DOHH2 (cell line): ENCODE measurements at regions not wholly inside any gene's neighbourhood (a gene's known extent, or its start where the extent isn't known, plus 50 kb on each side); places are given as distances from the start of the nearest gene placed in this dataset.

Experiments
- EZH2phosphoT487 ChIP-seq: fragments of 200-600 bp; sonication (generic); IDR thresholded peaks from 2 replicates; pipeline ENCODE4 v1.6.1; 2017; ENCODE audit warnings: borderline replicate concordance, mild to moderate bottlenecking, antibody characterized with exemption, low read length, moderate library complexity, mixed read lengths
- TF ChIP-seq, protein P1 (sequence below): fragments of 200-600 bp; sonication (generic); IDR thresholded peaks from one replicate; pipeline ENCODE4 v1.5.1; 2014; ENCODE audit warnings: antibody characterized with exemption, mild to moderate bottlenecking, low read depth, low read length; ENCODE audit not compliant: poor library complexity, severe bottlenecking

DNA sequence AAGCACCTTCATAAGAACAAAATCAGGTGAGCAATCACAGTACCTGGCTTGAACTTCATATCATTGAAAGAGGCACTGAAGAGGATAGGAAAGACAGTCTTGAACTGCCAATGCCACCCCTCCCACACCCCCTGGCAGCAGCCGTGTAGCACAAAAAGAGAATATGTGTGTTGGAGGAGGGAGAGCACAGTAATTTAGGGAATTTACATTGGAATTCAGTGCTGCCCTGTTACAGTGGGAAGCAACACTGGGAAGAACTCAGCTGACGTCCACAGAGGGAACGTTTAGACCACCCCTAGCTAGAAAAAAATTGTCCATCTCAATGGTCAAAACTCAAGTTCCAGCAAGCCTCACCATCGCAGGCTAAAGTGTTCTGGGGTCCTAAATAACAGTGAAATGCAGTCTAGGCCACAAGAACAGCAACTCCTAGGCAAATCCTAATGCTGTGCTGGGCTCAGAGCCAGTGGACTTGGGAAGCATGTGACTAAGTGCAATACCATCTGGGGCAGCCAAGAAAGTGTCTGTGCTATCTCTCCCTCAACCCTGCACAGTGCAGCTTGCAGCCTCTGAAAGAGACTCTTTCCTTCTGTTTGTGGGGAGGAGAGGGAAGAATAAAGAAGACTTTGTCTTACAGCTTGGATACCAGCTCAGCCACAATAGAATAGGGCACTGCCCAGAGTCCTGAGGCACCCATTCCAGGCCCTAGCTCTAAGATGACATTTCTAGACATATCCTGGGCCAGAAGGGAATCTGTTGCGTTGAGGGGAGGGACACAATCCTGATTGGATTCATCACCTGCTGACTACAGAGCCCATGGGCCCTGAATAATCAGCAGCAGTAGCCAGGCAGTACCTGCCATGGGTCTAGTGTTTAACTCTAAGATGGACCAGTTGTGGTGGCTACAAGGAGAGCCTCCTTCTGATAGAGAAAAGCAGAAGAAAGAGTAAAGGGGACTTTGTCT, 62.1 kb upstream of the VLDLR start:
- TF ChIP-seq, protein P1, sequence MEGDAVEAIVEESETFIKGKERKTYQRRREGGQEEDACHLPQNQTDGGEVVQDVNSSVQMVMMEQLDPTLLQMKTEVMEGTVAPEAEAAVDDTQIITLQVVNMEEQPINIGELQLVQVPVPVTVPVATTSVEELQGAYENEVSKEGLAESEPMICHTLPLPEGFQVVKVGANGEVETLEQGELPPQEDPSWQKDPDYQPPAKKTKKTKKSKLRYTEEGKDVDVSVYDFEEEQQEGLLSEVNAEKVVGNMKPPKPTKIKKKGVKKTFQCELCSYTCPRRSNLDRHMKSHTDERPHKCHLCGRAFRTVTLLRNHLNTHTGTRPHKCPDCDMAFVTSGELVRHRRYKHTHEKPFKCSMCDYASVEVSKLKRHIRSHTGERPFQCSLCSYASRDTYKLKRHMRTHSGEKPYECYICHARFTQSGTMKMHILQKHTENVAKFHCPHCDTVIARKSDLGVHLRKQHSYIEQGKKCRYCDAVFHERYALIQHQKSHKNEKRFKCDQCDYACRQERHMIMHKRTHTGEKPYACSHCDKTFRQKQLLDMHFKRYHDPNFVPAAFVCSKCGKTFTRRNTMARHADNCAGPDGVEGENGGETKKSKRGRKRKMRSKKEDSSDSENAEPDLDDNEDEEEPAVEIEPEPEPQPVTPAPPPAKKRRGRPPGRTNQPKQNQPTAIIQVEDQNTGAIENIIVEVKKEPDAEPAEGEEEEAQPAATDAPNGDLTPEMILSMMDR, result no peak
- no peak for TF ChIP-seq EZH2phosphoT487
